ENCODE measurements at regions not wholly inside any gene's neighbourhood (a gene's known extent, or its start where the extent isn't known, plus 50 kb on each side); places are given as distances from the start of the nearest gene placed in this dataset.

DNA sequence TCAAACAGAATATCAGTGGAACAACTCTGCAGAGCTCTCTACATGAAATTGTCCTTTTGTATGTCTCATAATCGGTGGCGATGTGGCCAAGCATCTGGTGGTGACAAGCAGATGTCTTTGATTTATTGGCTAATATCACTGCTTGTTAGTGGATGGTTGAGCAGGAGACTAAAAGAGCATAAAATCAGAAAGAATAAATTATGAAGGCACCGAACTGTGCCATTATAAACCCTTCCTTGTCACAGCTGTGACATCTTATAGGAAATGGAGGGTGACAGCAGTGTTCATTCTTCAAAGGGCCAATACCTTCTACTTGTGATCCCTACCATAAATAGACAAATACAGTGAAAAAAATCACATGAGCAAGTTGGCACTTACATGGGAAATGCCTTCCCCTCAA, 1404.3 kb downstream of the MAT2B start:
- CTCF ChIA-PET, result no interaction called here
- no peak overlapping the region for H3K27ac Mint-ChIP-seq
- H3K4me1 Mint-ChIP-seq (ENCODE audit: low read depth), result no peaks in the 10 kb centered on the region
- POLR2A ChIA-PET, result no interaction called here
- no peaks in the 10 kb centered on the region for H3K9me3 Mint-ChIP-seq (ENCODE audit: insufficient read depth)
- no peak overlapping the region for H3K4me3 Mint-ChIP-seq
- H3K27me3 Mint-ChIP-seq (ENCODE audit: low read depth), result no peaks in the 10 kb centered on the region
- H3K36me3 Mint-ChIP-seq (ENCODE audit: low read depth), result no peaks in the 10 kb centered on the region
- DNase-seq (no peak), ATAC-seq (no peak)

GRCh38 chr5:164921722-164922121, 1416.3 kb downstream of the MAT2B start:
- Mint-ChIP-seq H3K36me3 (ENCODE audit: low read depth) (no peaks in the 10 kb centered on the region), H3K9me3 (ENCODE audit: insufficient read depth) (peaks cover 18% of the 10 kb centered on the region), H3K27me3 (ENCODE audit: low read depth) (no peaks in the 10 kb centered on the region), H3K27ac (no peak overlapping the region), H3K4me1 (ENCODE audit: low read depth) (no peaks in the 10 kb centered on the region), H3K4me3 (no peak overlapping the region)
- POLR2A ChIA-PET, result no interaction called here
- CTCF ChIA-PET, result no interaction called here
- DNase-seq (no peak), ATAC-seq (no peak)

DNA sequence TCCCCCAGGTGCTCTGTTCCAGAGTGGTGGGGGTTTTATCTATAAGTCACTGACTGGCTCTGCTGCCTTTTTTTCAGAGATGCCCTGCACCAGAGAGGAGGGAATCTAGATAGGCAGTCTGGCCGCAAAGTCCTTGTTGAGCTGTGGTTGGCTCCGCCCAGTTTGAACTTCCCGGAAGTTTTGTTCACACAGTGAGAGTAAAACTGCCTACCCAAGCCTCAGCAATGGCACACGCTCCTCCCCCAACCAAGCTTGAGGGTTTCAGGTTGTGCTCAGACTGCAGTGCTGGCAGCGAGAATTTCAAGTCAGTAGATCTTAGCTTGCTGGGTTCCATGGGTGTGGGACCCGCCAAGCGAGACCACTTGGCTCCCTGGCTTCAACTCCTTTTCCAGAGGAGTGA, 1428.6 kb downstream of the MAT2B start:
- no peak overlapping the region for H3K4me3 Mint-ChIP-seq
- DNase-seq (no peak), ATAC-seq (no peak)
- ChIA-PET CTCF (no interaction called here), POLR2A (no interaction called here)
- no peaks in the 10 kb centered on the region for H3K27me3 Mint-ChIP-seq (ENCODE audit: low read depth)
- H3K9me3 Mint-ChIP-seq (ENCODE audit: insufficient read depth), result peaks cover 19% of the 10 kb centered on the region
- H3K27ac Mint-ChIP-seq, result no peak overlapping the region
- no peaks in the 10 kb centered on the region for H3K36me3 Mint-ChIP-seq (ENCODE audit: low read depth)
- no peaks in the 10 kb centered on the region for H3K4me1 Mint-ChIP-seq (ENCODE audit: low read depth)

GRCh38 chr5:164934561-164934960, 1429.1 kb downstream of the MAT2B start:
- H3K36me3 Mint-ChIP-seq (ENCODE audit: low read depth), result no peaks in the 10 kb centered on the region
- no peaks in the 10 kb centered on the region for H3K4me1 Mint-ChIP-seq (ENCODE audit: low read depth)
- H3K27me3 Mint-ChIP-seq (ENCODE audit: low read depth), result no peaks in the 10 kb centered on the region
- CTCF ChIA-PET, result no interaction called here
- no peak for DNase-seq
- peaks cover 19% of the 10 kb centered on the region for H3K9me3 Mint-ChIP-seq (ENCODE audit: insufficient read depth)
- no peak overlapping the region for H3K27ac Mint-ChIP-seq
- POLR2A ChIA-PET, result no interaction called here
- H3K4me3 Mint-ChIP-seq, result no peak overlapping the region
- ATAC-seq, result no peak

- H3K4me3 Mint-ChIP-seq, result no peak overlapping the region
- ATAC-seq (no peak), DNase-seq (no peak)
- H3K36me3 Mint-ChIP-seq (ENCODE audit: low read depth), result no peaks in the 10 kb centered on the region
- H3K27me3 Mint-ChIP-seq (ENCODE audit: low read depth), result no peaks in the 10 kb centered on the region
- no peak overlapping the region for H3K27ac Mint-ChIP-seq
- POLR2A ChIA-PET, result no interaction called here
- no peaks in the 10 kb centered on the region for H3K4me1 Mint-ChIP-seq (ENCODE audit: low read depth)
- H3K9me3 Mint-ChIP-seq (ENCODE audit: insufficient read depth), result no peaks in the 10 kb centered on the region
- CTCF ChIA-PET, result no interaction called here
These were observed 1435.7 kb downstream of the MAT2B start for GRCh38 chr5:164941132-164941531.

- Mint-ChIP-seq H3K4me1 (ENCODE audit: low read depth) (no peaks in the 10 kb centered on the region), H3K27me3 (ENCODE audit: low read depth) (no peaks in the 10 kb centered on the region), H3K4me3 (no peak overlapping the region), H3K36me3 (ENCODE audit: low read depth) (no peaks in the 10 kb centered on the region), H3K27ac (no peak overlapping the region), H3K9me3 (ENCODE audit: insufficient read depth) (peaks cover 9% of the 10 kb centered on the region)
- ChIA-PET CTCF (no interaction called here), POLR2A (no interaction called here)
- ATAC-seq (no peak), DNase-seq (no peak)
These were observed 1445.5 kb downstream of the MAT2B start for GRCh38 chr5:164950927-164951326.

DNA sequence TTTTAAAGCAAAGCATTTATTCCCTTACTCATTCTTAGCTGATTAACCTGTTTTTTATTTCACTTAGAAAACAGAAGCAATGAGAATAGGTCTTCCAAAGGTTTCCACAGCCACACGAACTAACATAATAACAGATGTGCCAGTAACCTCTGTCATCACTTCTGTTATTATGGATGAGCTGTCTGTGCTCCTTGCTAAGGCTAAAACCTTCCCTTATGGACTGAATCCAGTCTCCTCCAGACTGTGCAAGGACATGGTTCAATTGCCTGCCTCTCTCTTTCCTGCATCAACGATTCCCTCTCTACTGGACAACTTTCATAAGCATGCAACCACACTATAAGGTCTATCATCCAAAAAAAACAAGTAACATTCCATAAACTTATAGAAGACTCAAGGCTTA, 1446.2 kb downstream of the MAT2B start:
- no peaks in the 10 kb centered on the region for H3K4me1 Mint-ChIP-seq (ENCODE audit: low read depth)
- peaks cover 9% of the 10 kb centered on the region for H3K9me3 Mint-ChIP-seq (ENCODE audit: insufficient read depth)
- POLR2A ChIA-PET, result no interaction called here
- no peak overlapping the region for H3K4me3 Mint-ChIP-seq
- no peaks in the 10 kb centered on the region for H3K27me3 Mint-ChIP-seq (ENCODE audit: low read depth)
- ATAC-seq, result no peak
- no peak for DNase-seq
- CTCF ChIA-PET, result no interaction called here
- H3K27ac Mint-ChIP-seq, result no peak overlapping the region
- H3K36me3 Mint-ChIP-seq (ENCODE audit: low read depth), result no peaks in the 10 kb centered on the region

- H3K4me1 Mint-ChIP-seq (ENCODE audit: low read depth), result no peaks in the 10 kb centered on the region
- H3K4me3 Mint-ChIP-seq, result no peak overlapping the region
- H3K27me3 Mint-ChIP-seq (ENCODE audit: low read depth), result no peaks in the 10 kb centered on the region
- H3K9me3 Mint-ChIP-seq (ENCODE audit: insufficient read depth), result peaks cover 9% of the 10 kb centered on the region
- ATAC-seq (no peak), DNase-seq (no peak)
- POLR2A ChIA-PET, result no interaction called here
- CTCF ChIA-PET, result no interaction called here
- no peaks in the 10 kb centered on the region for H3K36me3 Mint-ChIP-seq (ENCODE audit: low read depth)
- no peak overlapping the region for H3K27ac Mint-ChIP-seq
These were observed 1453.3 kb downstream of the MAT2B start for GRCh38 chr5:164958688-164959087.

DNA sequence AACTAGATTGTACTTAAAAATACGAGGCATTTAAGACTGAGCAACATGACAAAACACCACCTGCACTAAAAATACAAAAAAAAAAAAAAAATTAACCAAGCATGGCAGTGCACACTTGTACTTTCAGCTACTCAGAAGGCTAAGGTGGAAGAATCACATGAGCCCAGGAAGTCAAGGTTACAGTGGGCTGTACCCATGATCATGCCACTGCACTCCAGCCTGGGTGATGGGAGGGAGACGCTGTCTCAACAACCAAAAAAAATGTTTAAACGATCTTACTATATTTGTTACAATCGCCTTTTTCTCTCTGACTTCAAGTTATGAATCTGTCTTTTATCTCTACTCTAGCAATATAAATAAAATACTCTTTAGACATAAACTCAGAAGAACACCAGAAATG, 1454.3 kb downstream of the MAT2B start:
- Mint-ChIP-seq H3K27ac (no peak overlapping the region), H3K4me3 (no peak overlapping the region), H3K36me3 (ENCODE audit: low read depth) (no peaks in the 10 kb centered on the region), H3K27me3 (ENCODE audit: low read depth) (no peaks in the 10 kb centered on the region), H3K4me1 (ENCODE audit: low read depth) (no peaks in the 10 kb centered on the region), H3K9me3 (ENCODE audit: insufficient read depth) (peaks cover 3% of the 10 kb centered on the region)
- ChIA-PET CTCF (no interaction called here), POLR2A (no interaction called here)
- DNase-seq, result no peak
- no peak for ATAC-seq

DNA sequence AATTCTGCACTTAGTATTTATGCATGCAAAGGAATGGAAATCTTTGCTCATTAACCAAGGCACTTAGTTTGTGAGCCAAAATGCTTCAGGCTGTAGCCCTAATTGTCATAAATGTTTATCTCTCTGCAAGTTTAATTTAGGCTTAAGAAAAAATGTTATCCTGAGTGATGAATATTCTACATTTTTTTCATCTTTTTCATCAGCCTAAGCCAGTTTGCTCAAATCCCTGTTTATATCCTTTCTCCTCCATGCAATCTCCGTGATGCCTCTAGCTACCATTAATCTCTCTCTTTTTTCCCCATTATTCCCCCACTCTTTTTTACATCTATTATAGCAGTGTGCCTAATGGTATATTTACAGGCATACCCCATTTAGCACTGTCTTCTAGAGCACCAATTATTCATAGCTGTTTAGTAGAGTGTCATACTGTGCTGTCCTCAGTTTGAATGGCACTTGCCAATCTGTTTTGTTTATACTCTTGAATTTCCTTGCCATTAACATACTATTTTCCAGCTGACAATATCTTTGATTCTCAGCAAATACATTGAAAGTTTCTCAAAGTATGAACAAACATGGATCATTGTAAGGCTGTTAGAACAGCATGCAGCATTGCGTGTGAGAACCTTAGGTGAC, 1457.0 kb downstream of the MAT2B start:
- Mint-ChIP-seq H3K4me3 (no peak overlapping the region), H3K36me3 (ENCODE audit: low read depth) (no peaks in the 10 kb centered on the region), H3K27ac (no peak overlapping the region), H3K4me1 (ENCODE audit: low read depth) (no peaks in the 10 kb centered on the region), H3K9me3 (ENCODE audit: insufficient read depth) (peaks cover 5% of the 10 kb centered on the region), H3K27me3 (ENCODE audit: low read depth) (no peaks in the 10 kb centered on the region)
- ATAC-seq (no peak), DNase-seq (no peak)
- POLR2A ChIA-PET, result no interaction called here
- CTCF ChIA-PET, result no interaction called here

- no peaks in the 10 kb centered on the region for H3K27me3 Mint-ChIP-seq (ENCODE audit: low read depth)
- CTCF ChIA-PET, result no interaction called here
- no peak for DNase-seq
- H3K27ac Mint-ChIP-seq, result no peak overlapping the region
- no peak overlapping the region for H3K4me3 Mint-ChIP-seq
- peaks cover 5% of the 10 kb centered on the region for H3K9me3 Mint-ChIP-seq (ENCODE audit: insufficient read depth)
- POLR2A ChIA-PET, result no interaction called here
- no peaks in the 10 kb centered on the region for H3K4me1 Mint-ChIP-seq (ENCODE audit: low read depth)
- no peaks in the 10 kb centered on the region for H3K36me3 Mint-ChIP-seq (ENCODE audit: low read depth)
- ATAC-seq, result no peak
These were observed 1461.2 kb downstream of the MAT2B start for GRCh38 chr5:164966611-164967010.

- DNase-seq (no peak), ATAC-seq (no peak)
- CTCF ChIA-PET, result no interaction called here
- Mint-ChIP-seq H3K4me1 (ENCODE audit: low read depth) (no peaks in the 10 kb centered on the region), H3K27me3 (ENCODE audit: low read depth) (no peaks in the 10 kb centered on the region), H3K9me3 (ENCODE audit: insufficient read depth) (peaks cover 5% of the 10 kb centered on the region), H3K36me3 (ENCODE audit: low read depth) (no peaks in the 10 kb centered on the region), H3K4me3 (no peak overlapping the region), H3K27ac (no peak overlapping the region)
- POLR2A ChIA-PET, result no interaction called here
These were observed 1461.9 kb downstream of the MAT2B start for GRCh38 chr5:164967354-164967753.

- Mint-ChIP-seq H3K4me1 (ENCODE audit: low read depth) (no peaks in the 10 kb centered on the region), H3K36me3 (ENCODE audit: low read depth) (no peaks in the 10 kb centered on the region), H3K27me3 (ENCODE audit: low read depth) (no peaks in the 10 kb centered on the region), H3K4me3 (no peak overlapping the region), H3K27ac (no peak overlapping the region), H3K9me3 (ENCODE audit: insufficient read depth) (peaks cover 6% of the 10 kb centered on the region)
- ChIA-PET POLR2A (no interaction called here), CTCF (no interaction called here)
- DNase-seq (no peak), ATAC-seq (no peak)
These were observed 1467.6 kb downstream of the MAT2B start for GRCh38 chr5:164972973-164973372.

Data from activated CD8-positive, alpha-beta T cell treated with anti-CD3 and anti-CD28 coated beads, Interleukin-2, amount 10 ng/mL, durations not matched to agents 7 days and 5 days (primary cell).